GM12872 (cell line): ENCODE measurements at regions not wholly inside any gene's neighbourhood (a gene's known extent, or its start where the extent isn't known, plus 50 kb on each side); places are given as distances from the start of the nearest gene placed in this dataset.

Experiments
- CTCF ChIP-seq: IDR thresholded peaks from 3 replicates; pipeline ENCODE4 v1.5.1; 2011; ENCODE audit warnings: low read depth, mild to moderate bottlenecking, low read length, moderate library complexity; ENCODE audit not compliant: insufficient read depth

DNA sequence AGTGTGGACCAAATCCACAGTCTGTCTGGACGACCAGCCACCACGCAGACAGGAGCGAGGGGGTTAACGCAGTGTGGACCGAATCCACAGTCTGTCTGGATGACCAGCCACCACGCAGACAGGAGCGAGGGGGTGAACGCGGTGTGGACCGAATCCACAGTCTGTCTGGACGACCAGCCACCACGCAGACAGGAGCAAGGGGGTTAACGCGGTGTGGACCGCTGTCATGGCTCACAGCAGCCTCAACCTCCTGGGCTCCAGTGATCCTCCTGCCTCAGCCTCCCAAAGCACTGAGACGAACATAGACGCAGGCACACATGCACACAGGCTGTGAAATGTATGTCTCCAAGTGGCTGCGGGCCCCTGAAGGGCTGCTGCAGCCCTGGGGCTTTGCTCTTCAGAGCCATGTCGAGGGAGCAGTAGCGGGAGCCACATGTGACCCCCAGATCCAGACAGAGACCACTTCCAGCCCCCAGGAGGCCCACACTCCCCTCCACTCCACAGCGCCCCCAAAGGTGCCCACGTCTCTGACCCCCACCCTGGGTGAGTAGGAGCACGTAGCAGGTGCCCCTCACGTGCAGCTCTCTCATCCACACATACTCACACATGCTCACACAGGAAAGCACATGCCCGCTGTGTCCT is 98.1 kb downstream of the YTHDF1 start:
- no peak for TF ChIP-seq CTCF

DNA sequence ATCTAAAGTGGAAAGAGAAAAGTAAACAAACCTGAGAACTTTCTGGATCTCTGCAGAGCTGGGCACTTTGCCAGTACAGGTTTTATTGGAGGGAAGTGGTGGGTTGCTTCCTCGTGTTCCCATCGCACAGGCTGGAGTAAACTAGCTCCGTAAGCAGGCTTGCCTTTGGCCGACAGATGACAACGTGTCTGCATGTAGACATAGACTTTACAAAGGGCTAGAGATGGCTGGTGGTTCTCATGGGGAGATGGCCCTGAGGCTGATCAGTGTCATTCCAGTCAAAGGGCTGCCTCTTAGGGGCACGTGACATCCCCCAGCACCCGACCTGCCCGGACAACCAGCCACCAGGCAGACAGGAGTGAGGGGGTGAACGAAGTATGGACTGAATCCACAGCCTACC is 98.8 kb downstream of the YTHDF1 start:
- no peak for TF ChIP-seq CTCF

DNA sequence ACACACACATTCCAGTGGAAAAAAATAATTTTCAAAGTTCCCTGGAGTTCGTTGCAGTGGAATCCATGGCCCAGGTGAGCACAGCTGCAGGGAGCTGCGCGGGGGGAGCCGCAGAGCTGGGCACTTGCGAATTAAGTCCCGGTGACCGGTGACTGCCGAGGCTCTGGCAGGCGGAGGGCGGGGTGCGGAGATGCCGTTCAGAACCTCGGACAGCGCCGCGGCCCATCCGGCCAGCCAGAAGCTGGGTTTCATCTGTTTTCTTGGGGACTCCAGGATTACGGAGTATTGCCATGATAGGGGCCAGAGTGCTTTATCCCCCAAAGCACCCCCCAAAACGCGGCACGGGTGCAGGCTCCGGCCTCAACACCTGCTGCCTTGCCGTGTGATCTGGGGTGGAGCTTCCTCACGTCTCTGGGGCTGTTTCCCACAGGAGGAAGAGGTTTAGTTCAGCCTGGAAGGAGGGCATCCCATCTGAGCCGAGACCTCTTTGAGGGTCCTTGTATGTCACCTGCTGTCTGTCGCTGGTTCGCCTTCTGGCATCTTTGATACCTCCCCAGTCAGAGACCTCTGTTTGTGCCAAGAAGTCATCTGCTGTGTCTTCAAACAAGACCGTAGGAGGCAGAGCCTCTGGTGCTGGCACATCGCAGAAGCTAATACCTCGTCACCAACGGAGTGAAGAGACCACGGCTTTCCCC is 99.4 kb downstream of the YTHDF1 start:
- no peak for TF ChIP-seq CTCF

- TF ChIP-seq CTCF, result no peak
These were observed 100.1 kb downstream of the YTHDF1 start for GRCh38 chr20:63115651-63116411.

DNA sequence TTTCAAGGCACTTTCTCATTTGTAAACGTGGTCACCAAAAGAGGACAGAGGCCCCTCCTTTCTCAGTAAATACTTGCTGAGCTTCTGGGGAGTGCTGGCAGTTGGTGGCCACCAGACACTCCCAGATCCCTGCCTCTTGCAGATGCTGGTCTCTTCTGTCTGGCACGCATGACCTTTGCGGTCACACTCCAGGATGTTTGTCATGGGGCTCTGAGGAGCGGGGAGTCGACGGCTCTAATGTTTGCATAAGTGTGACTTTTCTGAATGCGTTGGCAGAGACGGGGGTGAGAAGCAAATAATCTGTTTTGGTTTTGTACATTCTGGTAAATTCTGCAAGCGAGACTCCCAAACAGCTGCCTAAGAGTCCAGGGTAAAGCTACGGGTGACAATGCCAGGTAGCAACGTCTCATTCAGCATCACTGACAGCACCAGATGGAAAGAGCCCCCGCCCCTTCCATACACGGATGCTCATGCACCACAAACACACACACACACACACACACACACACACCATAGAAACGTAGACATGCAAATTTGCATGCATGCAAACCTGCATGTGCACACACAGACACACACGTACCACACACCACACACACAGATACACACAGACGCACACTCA is 101.1 kb downstream of the YTHDF1 start:
- TF ChIP-seq CTCF, result no peak

DNA sequence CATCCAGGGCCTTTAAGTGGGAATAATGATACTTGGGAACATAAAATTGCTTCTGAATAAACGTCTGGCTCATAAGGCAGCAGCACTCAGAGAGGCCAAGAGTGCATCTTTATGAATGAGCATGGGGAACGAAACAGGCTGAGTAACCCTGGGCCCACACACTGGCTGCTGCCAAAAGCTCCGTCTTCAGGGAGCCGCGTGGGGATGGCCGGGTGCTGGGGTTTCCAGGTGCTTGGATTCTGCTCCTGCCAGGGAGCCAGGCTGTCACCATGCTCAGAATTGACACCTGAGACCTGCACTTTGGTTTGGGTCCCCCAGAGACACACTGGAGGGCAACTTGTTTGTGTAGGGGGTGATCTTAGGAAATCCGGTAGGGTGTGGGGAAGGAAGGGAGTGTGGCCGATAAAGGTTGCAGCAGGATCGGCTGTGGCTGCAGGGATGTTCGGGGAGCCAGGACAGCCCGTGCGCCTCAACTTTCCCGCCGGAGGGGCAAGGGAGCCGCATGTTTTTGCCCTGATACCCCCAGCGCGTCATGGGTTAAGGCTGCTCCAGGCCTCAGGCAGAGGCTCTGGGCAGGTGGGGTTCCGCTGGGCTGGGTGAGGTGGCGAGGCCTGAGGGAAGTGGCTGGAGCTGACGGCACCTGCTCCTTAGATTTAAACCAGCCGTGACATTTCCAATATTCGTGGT is 101.8 kb downstream of the YTHDF1 start:
- TF ChIP-seq CTCF, result no peak
